Lower lobe of right lung (tissue), 2 donors: ENCODE measurements at regions not wholly inside any gene's neighbourhood (a gene's known extent, or its start where the extent isn't known, plus 50 kb on each side); places are given as distances from the start of the nearest gene placed in this dataset.

Source experiments
- ATAC-seq, 2 donors: fragments of 200-7000 bp; cut with Tn5 transposase; one replicate each; pipeline ENCODE4 v1.9.1; 2020 to 2022; ENCODE audit warnings: mild to moderate bottlenecking in 2 of 2, moderate library complexity in 2 of 2
- DNase-seq: peaks from one replicate; pipeline ENCODE4 v3.0.0-alpha.2; 2020
- H3K27ac ChIP-seq: fragments of 200-600 bp; one replicate; pipeline ENCODE4 v1.8.0; 2022
- H3K27me3 ChIP-seq: fragments of 200-600 bp; one replicate; pipeline ENCODE4 v1.8.0; 2022; ENCODE audit warnings: low read depth
- H3K36me3 ChIP-seq: fragments of 200-600 bp; one replicate; pipeline ENCODE4 v1.8.0; 2022; ENCODE audit warnings: mild to moderate bottlenecking
- H3K4me1 ChIP-seq: fragments of 200-600 bp; one replicate; pipeline ENCODE4 v1.8.0; 2022
- H3K4me3 ChIP-seq: fragments of 200-600 bp; one replicate; pipeline ENCODE4 v1.8.0; 2022; ENCODE audit warnings: mild to moderate bottlenecking
- H3K9me3 ChIP-seq: fragments of 200-600 bp; one replicate; pipeline ENCODE4 v1.8.0; 2022
- CTCF ChIP-seq: fragments of 200-600 bp; IDR thresholded peaks from one replicate; pipeline ENCODE4 v1.8.0; 2022; ENCODE audit warnings: antibody characterized with exemption, mild to moderate bottlenecking
- intact Hi-C: fragments of 100-400 bp; cut with DNase I; formaldehyde crosslinking; loops from one replicate; pipeline ENCODE4 v1.11.0; 2022
- donor health status: DM: no; HTN: yes; CAD: no; lungs with severe emphysema.

GRCh38 chr1:219405531-219406331 is 207.2 kb downstream of the ZC3H11B start:
- ATAC-seq (no peak), DNase-seq (no peak)
- TF ChIP-seq CTCF, result no peak
- no peak overlapping the region for H3K27ac ChIP-seq
- H3K4me1 ChIP-seq, result no peaks in the 10 kb centered on the region
- no peak overlapping the region for H3K4me3 ChIP-seq
- no peaks in the 10 kb centered on the region for H3K9me3 ChIP-seq
- no peaks in the 10 kb centered on the region for H3K36me3 ChIP-seq
- intact Hi-C loops, result no loop called here
- H3K27me3 ChIP-seq, result no peaks in the 10 kb centered on the region

- H3K27ac ChIP-seq, result no peak overlapping the region
- H3K36me3 ChIP-seq, result no peaks in the 10 kb centered on the region
- no peaks in the 10 kb centered on the region for H3K27me3 ChIP-seq
- no peaks in the 10 kb centered on the region for H3K4me1 ChIP-seq
- no peaks in the 10 kb centered on the region for H3K9me3 ChIP-seq
- DNase-seq, result no peak
- ATAC-seq, result no peak
- H3K4me3 ChIP-seq, result no peak overlapping the region
- TF ChIP-seq CTCF, result no peak
- intact Hi-C loops, result no loop called here
These were observed 208.3 kb downstream of the ZC3H11B start for GRCh38 chr1:219404629-219405028.

- intact Hi-C loops, result no loop called here
- DNase-seq, result no peak
- Histone ChIP-seq H3K4me3 (no peak overlapping the region), H3K9me3 (no peaks in the 10 kb centered on the region), H3K4me1 (no peaks in the 10 kb centered on the region), H3K36me3 (no peaks in the 10 kb centered on the region), H3K27ac (no peak overlapping the region), H3K27me3 (no peaks in the 10 kb centered on the region)
- TF ChIP-seq CTCF, result no peak
- ATAC-seq, result no peak
These were observed 210.0 kb downstream of the ZC3H11B start for GRCh38 chr1:219402925-219403324.

- intact Hi-C loops, result no loop called here
- H3K4me1 ChIP-seq, result no peaks in the 10 kb centered on the region
- H3K27ac ChIP-seq, result no peak overlapping the region
- no peaks in the 10 kb centered on the region for H3K27me3 ChIP-seq
- TF ChIP-seq CTCF, result no peak
- DNase-seq (no peak), ATAC-seq (no peak)
- no peak overlapping the region for H3K4me3 ChIP-seq
- H3K36me3 ChIP-seq, result no peaks in the 10 kb centered on the region
- H3K9me3 ChIP-seq, result peaks cover 9% of the 10 kb centered on the region
These were observed 210.9 kb downstream of the ZC3H11B start for GRCh38 chr1:219401724-219402625.

- peaks cover 24% of the 10 kb centered on the region for H3K9me3 ChIP-seq
- intact Hi-C loops, result no loop called here
- H3K27ac ChIP-seq, result no peak overlapping the region
- DNase-seq (no peak), ATAC-seq (peak in 1 of 2 donors; percentile 19)
- no peak for TF ChIP-seq CTCF
- H3K36me3 ChIP-seq, result no peaks in the 10 kb centered on the region
- no peaks in the 10 kb centered on the region for H3K27me3 ChIP-seq
- H3K4me3 ChIP-seq, result no peak overlapping the region
- H3K4me1 ChIP-seq, result no peaks in the 10 kb centered on the region
These were observed 213.5 kb downstream of the ZC3H11B start for GRCh38 chr1:219399446-219399845.
